Epidermal melanocyte (primary cell): ENCODE measurements at regions not wholly inside any gene's neighbourhood (a gene's known extent, or its start where the extent isn't known, plus 50 kb on each side); places are given as distances from the start of the nearest gene placed in this dataset.

Source experiments
- DNase-seq: peaks from one replicate; pipeline ENCODE4 v3.0.0; 2011; ENCODE audit warnings: low spot score; ENCODE audit not compliant: insufficient read length

DNA sequence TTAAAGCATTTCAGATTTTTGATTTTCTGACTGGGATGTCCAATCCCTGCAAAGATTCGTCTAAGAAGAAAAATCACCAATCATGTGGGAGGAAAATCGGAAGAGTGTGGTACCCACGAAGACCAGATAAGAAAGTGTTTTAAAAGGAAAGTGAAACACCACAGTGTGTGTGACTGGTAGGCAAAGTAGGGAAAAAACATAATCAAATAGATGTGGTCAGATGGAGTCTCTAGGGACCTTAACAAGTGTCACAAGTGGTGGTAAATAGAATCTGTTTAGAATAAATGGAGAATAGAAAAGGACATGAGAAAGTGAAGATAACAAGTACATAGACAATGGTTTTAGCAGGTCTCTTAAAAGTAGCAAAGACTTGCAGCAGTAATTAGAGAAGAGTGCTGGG is 154.6 kb downstream of the SLC30A10 start:
- DNase-seq, result no peak

DNA sequence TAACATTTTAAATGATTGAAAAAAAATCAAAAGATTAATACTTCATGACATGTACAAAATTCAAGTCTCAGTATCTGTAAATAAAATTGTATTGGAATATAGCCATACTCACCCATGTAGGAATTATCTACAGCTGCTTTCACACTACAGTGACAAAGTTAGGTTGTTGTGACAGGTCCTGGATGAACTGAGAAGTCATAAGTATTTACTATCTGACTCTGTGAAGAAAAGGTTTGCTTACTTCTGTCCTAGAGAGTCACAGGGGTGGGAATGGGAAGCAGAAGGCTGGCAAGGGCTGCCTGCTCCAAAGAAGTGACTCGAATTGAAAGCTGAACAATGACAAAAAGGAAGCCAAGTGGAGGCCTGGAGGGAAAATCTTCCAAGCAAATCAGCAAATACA is 155.2 kb downstream of the SLC30A10 start:
- no peak for DNase-seq

DNA sequence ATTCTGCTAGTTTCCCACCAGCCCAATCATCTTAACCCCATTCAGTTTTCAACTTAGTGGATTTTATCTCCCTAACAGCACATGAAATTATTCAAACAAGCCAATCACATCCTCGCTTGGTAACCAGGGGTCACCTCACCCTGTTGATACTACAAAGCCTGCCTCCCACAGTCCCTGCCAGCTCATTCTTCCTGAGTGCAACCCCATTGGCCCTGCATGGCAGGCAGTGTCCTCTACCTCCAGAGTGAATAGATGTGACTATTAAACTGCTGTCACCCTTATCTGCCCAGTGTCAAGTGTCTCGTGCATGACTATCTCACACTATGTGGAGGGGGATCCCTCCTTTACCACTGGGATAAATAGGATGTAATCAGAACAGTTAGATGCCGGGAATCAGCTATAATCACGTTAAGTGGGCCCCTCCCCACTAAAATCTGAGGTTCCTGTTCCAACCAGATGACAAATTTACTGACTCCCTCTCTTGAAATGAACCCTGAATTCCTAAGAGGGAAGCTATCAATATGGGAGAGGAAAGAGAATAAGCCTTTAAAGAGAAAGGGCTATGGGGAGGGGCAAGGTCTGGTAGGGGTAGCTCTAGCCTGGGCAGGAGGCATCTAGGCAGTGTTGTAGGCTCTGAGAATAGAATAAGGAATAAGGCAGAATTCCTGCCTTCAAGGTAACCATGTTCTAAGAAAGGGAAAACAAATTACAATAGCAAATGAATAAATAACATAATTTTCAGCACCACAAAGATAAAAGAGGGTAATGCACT is 155.9 kb downstream of the SLC30A10 start:
- DNase-seq, result no peak

DNA sequence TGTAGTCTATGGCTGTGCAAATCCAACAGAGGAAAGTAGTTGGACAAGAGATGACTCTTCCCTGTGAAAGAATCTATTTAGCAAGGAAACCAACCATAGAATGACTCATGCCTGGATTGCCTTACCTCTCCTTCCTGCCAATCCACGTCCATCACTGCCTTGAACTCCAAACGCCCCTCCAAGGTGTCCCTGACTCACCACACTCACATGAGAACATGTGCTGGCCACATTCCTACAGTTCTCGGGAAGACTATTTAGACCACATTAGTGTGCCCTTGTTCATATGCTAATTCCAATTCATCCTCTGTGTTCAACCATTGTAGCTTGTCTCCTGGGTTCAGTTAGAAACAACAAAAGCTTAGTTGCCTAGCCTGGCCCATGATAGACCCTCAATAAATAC is 157.3 kb downstream of the SLC30A10 start:
- DNase-seq, result no peak

DNA sequence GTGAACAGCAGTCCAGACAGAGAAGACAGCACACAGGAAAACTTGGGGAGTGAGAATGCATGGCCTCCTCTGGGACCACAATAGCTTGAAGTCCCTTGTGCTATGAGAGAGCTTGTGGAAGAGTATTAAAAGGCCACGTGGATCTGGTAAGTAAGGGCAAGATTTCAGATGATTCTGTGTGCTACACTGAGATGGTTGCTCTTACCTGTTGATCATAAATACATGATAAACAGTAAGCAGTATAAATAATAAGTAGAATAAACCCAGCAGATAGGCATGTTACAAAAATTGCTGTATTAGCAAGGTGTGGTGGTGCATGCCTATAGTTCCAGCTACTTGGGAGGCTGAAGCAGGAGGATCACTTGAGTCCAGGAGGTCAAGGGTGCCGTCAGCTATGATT is 150.4 kb upstream of the ZC3H11B start:
- no peak for DNase-seq

DNA sequence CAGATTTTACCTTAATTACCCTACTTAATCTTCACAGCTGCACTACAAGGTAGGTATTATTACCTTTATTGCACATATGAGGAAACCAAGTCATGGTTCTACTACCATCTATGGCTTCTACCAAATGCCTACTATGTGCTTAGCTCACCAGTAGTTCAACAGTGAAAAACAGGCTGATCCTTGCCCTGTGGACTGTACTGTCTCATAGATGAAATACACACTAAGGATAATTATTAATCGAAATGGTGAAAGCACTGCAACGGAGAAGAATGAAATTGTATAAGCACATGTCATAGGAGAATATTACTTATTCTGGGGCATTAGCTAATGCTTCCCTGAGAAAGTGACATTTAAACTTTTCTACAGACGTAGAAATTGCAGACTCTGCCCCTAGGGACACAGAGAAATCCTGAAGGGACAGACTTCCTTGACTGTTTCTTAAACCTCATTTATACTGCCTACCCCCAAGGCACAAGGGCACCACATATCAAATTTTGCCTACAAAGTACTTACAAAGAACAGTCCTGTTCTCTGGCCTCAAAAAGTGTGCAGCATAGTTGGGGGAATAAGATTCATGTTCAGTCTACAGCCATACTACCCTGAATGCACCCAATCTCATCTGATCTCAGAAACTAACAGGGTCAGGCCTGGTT is 148.4 kb upstream of the ZC3H11B start:
- DNase-seq, result no peak

DNA sequence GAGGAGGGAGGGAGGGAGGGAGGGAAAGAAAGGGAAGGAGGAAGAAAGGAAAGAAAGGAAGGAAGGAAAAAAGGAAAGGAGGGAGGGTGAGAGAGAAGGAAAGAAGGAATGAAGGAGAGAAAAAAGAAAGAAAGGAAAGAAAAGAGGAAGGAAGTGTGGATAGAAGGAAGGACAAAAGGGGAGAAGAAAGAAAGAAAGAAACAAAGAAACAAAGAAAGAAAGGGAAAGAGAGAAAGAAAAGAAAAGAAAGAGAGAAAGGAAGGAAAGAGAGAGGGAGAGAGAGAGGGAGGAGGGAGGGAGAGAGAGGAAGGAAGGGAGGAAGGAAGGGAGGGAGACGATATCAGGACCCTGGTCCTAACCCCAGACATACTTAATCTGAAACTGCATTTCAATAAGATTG is 146.2 kb upstream of the ZC3H11B start:
- DNase-seq, result no peak

DNA sequence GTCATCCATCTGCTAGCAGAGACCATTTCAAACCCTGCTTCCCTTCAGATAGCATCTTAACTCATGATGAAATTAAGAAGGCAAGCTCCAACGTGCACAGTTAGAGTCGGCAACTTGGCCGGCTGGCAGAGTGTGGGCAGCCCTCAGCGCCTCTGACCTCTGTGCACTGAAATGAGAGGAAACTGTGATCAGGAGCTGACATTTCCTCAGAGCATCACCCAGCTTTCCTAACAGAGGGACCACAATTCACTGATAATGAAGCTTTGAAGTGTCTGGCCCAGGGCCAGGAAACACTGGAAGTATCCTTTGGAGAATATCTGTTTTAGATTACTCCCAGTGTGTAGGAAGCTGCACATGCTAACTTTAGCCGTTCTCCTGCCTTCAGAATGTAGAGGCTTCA is 145.0 kb upstream of the ZC3H11B start:
- no peak for DNase-seq

DNA sequence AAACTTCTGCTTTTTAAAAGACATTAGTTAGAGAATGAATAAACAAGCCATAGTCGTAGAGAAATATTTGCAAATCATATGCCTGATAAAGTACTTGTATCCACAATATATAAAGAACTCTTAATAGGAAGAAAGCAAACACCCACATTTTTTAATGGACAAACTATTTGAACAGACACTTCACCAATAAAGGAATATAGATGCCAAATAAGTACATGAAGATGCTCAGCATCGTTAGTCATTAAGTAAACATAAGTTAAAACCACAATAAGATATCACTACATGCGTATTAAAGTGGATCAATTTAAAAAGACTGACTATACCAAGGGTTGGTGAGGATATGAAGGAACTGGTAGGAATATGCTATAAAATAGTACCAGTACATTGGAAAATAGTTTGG is 142.3 kb upstream of the ZC3H11B start:
- no peak for DNase-seq

DNA sequence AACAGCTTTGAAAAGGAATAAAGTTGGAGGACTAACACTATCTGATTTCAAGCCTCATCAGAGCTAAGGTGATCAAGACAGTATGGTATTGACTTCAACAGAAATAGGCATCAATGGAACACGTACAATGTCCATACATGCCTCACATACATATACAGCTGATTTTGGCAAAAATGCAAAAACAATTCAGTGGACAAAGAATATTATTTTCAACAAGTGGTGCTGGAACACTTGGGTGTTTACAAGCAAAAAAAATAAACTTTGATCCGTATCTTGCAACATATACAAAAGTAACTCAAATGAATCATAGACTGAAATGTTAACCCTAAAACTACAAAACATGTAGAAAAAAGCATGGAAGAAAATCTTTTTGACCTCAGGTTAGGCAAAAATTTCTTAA is 141.9 kb upstream of the ZC3H11B start:
- no peak for DNase-seq

DNA sequence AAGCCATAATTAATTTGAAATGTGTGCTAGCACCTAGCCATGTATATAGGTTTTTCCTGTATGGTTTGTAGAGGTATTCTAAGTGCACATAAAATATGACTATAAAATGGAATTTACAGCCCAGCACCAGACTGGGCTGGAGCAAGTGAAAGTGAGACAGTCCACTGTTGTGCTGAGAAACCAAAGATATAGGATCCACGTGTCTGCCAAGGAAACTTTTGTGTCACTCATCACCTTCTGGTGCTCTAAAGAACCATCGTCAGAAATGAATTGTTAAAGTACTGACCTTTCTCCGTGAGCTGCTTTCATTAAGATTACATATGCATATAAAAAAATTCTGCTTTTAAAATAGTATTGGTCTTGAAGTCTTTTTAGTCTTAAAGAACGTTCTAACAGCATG is 141.0 kb upstream of the ZC3H11B start:
- DNase-seq, result no peak

DNA sequence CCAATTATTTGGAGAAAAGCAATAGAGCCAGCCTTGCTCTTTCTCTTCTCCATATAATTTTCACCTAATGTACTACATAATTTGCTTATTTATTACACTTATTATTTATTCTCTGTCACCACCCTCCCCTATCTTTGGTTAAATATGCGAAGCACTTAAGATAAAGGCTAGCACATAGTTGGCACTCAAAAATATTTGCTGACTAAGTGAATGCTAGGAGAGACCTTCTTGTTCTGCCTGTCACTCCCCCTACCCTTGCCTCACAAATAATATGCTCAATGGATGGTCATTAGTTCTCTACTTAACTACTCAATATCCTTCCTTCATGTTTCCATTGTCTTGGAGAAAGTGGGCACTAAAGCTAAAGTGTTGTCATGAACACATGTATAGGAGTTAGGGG is 139.7 kb upstream of the ZC3H11B start:
- DNase-seq, result no peak

DNA sequence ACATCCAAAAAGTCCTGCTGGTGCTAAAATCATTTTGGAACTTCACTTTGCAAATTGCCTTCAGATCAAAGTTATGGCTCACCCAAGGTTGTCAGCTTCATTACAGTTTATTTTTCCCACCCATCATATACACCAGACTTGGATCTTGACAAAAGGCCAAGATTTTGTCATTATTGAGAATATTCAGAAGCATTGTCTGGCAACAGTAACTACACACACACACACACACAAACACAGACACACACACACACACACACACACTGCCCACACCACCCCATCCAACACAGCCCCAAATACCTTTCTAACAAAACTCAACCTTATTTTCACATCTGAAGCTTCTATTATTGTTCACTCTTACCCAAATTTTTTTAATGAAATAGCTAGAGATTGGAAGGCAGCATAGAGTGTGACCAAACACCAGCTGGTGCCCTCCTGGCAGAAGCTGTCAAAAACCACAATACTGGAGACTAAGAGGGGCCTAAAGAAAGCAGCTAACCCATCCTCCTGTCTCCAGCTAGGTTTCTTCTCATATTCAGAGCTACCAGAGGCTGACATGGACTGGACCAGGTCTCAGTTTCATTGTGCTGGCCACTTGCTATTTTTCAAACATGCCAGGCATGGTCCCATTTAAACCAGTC is 139.1 kb upstream of the ZC3H11B start:
- DNase-seq, result no peak

DNA sequence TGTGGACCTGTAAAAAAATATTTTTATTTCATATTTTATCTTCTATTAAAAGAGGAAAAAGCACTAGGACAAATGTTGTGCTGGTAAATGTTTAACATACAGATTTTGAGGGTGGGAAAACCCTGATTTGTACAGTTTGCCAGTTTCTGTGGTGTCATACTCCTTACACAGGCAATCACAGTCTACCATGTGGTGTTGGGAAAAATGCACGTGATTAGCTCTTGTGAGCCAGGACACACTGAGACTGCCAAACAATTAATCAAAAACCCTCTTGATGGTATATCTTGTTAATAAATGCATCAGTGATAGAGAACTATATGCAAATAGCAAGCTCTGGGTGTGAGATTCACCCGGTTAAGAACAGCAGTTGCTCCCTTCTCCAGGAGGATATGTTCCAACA is 136.5 kb upstream of the ZC3H11B start:
- DNase-seq, result no peak

DNA sequence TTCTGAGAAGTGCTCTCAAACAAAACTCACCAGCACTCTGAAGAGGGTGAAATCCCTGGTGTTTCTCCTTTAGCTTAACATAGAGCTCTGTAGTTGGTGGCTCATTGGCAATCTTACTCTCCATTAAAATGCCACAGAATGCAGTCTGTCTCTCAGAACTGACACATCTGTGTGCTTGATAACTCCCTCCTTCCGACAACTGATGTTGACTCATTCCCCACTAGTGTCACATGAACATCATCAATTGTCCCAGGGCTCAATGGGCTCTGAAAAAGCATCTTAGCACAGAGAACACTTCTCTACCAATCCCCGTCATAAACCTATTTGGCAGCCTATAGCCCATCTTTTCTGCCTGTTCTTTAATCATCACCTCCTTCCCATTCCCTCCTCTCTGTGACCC is 133.2 kb upstream of the ZC3H11B start:
- DNase-seq, result no peak

DNA sequence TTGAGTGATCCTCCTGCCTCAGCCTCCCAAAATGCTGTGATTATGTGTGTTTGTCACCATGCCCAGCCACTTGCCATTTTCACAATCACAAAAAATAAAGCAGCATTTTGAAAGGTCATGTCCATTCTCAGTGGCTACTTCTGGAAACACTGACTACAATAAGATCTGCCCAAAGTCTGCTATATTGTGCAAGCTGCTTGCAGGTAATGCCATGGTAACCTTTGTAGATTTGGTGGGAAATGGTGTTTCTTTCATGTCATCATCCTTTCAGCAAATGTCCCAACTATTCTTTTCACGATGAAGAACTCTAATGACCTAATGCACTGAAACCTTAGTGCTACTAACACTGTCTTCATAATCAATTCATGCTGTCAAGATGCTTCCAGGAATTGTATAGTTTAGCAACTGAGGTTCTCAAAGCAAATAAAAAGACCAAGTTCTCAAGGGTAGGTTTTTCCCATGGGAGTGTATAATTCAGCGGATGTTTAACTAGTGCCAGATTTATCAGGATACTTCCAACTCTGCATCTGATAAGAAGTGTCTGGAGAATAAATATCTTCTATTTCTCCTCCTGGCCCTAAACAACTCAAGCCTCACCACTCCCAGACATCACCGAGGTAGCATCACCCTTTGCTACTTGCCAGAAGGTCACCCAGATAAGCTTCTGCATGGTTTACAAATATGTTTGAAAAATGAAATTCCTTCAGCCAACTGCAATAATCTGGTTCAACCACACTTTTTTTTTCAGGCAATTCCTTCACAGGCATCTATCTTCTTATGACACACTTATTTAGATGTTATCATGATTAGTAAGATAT is 132.0 kb upstream of the ZC3H11B start:
- DNase-seq, result no peak

DNA sequence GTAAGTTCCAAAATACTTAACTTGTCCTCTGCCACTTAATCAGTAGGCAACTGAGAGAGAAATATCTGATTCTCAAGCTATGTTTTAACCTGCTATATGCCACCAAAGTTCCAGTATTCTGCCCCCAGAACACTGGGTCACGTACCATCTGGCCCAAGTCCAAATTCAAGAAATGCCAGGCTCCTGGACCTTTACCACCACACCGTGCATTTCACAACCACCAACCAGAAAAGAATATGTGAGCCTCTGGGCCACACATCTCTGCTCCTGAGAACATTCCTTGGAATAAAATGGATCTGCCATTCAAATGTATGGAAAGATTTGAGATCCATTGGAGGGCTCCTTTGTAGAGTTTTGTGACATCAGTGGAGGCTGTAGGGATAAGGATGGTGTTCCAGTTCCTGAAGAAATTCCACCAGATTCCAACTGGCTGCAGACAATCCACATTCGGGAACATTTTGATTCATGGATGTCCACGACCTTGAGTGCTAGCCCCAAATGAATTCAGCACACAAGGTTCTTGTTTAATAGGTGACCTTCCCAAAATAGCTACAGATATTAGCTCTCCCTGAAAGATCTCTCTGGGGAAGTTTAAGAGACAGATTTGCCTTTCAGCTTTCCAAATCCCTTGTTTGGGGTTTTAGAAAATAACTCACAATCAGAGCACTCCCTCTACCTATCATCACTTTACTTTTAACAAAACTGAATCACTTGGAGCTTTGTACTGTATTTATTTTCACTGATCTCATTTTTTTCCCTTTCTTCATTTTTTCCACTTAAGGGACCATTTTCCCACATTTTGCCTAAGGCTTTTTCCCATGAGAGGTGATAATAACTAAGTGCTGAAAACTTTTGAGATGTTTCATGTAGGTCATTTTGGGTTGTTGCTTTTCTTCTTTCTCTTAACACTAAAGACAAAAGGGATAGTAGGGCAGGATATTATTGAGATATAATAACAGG is 128.4 kb upstream of the ZC3H11B start:
- DNase-seq, result no peak

DNA sequence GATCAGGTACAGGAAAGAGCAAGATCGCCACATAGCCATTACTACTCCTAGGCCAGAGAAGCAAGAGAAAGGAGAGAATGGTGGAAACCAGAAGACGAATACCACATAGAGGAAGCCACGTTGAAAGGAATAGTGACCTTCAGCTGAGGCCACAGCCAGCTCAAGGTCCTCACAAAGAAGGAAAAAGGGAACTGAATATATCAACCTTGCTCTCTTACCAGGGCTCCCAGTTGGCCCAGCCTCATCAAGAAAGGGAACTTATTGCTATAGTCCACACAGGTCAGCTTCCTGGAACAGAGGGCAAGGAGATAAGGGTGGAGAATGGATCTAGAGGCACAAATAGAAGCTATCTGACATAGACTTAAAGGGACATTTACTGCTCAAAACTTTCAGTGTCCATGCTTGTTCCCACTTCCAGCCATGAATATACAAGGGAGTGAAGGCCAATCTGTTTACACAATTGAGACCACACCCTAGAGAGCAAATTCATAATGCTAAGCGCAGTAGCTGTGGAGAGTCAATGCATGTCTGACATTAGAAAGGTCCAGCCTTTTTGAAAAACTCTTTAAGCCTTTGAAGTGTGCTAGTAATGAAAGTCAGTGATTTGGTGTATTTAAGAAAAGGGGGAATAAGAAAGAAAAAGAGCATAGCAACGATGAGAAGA is 120.7 kb upstream of the ZC3H11B start:
- no peak for DNase-seq

DNA sequence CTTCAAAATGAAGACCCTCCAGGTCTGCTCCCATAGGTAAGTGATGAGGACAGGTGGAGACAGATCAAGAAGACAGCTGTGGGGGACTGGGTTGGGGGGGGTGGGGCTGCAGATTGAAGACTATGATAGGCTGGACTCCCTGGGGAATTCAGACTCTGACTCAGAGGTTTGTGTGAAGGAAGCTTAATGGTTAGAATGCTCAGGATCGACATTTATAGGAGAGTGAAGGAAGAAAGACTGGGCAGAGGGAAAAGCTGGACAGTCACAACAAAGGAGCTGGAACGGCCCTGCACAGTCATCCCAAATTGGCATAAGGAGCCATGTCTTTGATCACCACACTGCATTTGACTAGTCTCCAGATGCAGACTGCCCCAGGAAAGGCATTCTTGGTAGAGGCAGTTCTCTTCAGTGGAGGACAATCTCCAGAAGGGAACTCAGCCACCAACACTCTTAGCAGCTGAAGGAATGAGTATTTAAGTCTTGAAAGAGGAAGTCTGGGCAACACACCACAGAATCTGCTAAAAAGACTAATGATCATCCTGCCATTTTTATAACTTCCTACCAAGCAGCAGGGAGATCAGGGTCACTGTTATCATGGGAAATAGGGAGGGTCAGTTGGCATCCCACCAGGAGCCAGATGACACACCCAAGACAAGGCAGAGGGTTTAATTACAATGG is 120.0 kb upstream of the ZC3H11B start:
- DNase-seq, result no peak

DNA sequence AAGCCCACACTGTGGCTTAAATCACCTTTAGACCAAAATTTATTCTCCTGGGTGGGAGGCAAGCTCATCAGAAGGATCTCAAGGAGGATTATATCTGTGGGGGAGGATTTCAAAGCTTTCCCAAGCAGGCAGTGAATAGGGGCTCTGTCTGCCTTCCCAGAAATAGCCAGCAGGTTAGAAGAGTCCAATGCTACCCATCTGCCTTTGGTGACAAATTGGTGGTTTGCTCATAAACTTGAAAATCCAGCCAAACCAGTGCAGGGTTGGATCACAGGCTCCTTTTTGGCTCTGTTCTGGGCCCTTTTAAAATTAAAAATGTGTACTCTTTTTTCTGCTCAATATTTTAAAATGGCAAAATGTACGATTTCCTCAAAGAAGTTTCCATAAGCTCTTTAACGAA is 118.9 kb upstream of the ZC3H11B start:
- no peak for DNase-seq
